Activated naive CD8-positive, alpha-beta T cell treated with anti-CD3 and anti-CD28 coated beads, Interleukin-2, amount 10 ng/mL, durations not matched to agents 7 days and 5 days (primary cell): ENCODE measurements at regions not wholly inside any gene's neighbourhood (a gene's known extent, or its start where the extent isn't known, plus 50 kb on each side); places are given as distances from the start of the nearest gene placed in this dataset.

Experiments
- ATAC-seq: fragments of 150-1000 bp; cut with Tn5 transposase; one replicate; pipeline ENCODE4 v1.10.0; 2021; ENCODE audit warnings: low read depth, moderate library complexity
- POLR2A ChIA-PET: fragments of 350-600 bp; sonication (Branson Sonifier 250); formaldehyde crosslinking; loops from one replicate; lab custom pipeline; 2021; ENCODE audit warnings: antibody characterized with exemption; lab: Charles Lee
- DNase-seq: peaks from one replicate; pipeline ENCODE4 v3.0.0; 2021
- H3K27ac Mint-ChIP-seq: one replicate; pipeline ENCODE4 v1.8.0; 2022; ENCODE audit warnings: mild to moderate bottlenecking, mixed read lengths
- H3K27me3 Mint-ChIP-seq: one replicate; pipeline ENCODE4 v1.8.0; 2022; ENCODE audit warnings: mild to moderate bottlenecking, moderate library complexity, mixed read lengths
- H3K36me3 Mint-ChIP-seq: one replicate; pipeline ENCODE4 v1.8.0; 2021; ENCODE audit warnings: mild to moderate bottlenecking, mixed read lengths
- H3K4me1 Mint-ChIP-seq: one replicate; pipeline ENCODE4 v1.8.0; 2021; ENCODE audit warnings: mixed read lengths
- H3K4me3 Mint-ChIP-seq: one replicate; pipeline ENCODE4 v1.8.0; 2022; ENCODE audit warnings: mild to moderate bottlenecking, moderate library complexity, mixed read lengths
- H3K9me3 Mint-ChIP-seq: one replicate; pipeline ENCODE4 v1.8.0; 2021; ENCODE audit warnings: mixed read lengths

DNA sequence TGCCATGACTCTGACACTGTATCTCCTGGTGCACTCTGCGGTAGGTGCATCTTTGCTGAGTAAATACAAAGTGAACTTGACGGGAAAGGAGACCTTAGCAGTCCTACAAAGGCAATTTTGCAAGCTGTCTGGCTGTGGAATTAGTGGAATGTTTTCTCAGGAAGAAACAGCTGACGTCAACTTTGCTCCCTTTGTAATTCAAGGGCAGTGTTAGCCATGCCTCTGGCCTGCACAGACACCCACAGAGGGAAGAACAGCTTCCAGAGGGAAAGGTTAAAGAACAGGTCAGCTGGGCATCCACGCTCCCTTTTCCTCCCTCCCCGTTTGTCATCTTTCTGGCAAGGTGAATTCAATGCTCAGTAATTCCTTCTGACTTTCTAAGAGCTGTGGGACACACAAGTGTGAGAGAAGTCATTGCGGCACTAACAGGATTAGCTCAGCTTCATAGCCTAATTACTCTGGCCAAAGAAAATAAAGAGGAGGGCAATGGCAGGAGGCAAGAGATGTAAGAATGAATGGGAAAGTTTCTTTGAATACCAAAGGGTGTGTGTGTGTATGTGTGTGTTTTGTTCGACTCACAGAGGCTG is 476.9 kb upstream of the GOT2 start:
- H3K27me3 Mint-ChIP-seq: no peaks in the 10 kb centered on the region
- POLR2A ChIA-PET: no interaction called here
- no peaks in the 10 kb centered on the region for H3K9me3 Mint-ChIP-seq
- ATAC-seq (no peak), DNase-seq (no peak)
- no peak overlapping the region for H3K27ac Mint-ChIP-seq
- H3K4me3 Mint-ChIP-seq: no peak overlapping the region
- H3K36me3 Mint-ChIP-seq: no peaks in the 10 kb centered on the region
- no peaks in the 10 kb centered on the region for H3K4me1 Mint-ChIP-seq

DNA sequence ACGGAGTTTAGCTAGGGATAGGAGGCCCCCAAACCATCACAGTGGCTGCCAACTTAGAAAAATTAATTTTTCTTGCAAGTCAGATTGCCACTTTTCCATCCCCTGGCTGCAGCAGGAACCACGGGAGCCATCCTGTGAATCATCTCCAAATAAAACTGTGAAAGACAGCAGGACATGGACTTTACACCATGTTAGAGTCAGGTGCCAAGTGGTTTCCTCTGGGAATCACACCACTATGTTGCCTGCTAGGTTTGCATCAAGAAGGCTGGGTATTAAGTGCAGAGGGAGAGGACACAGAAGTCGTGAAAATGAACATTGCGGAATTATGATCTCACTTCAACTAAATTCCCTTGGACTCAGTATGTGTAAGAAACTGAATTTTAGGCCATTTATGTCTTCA is 471.3 kb upstream of the GOT2 start:
- POLR2A ChIA-PET: no interaction called here
- no peaks in the 10 kb centered on the region for H3K9me3 Mint-ChIP-seq

DNA sequence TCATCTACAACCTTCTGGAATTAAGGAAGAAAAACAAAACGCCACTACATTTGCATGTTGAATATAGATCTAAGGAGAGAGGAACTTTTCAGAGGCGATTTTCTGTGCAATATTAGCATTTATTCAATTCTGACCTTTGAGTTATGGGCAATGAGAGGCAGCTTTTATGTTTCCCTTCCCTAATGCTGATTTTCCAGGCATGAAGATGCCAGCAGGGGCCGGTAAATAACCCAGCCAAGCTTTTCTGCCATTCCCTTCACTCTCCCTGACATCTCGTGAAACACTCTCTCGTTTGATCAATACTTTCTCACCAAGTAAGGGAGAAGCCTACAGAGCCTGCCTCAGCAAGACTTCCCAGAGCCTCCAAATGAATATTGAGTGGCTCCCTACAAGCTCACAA is 470.5 kb upstream of the GOT2 start:
- H3K27me3 Mint-ChIP-seq: no peaks in the 10 kb centered on the region
- no peak for DNase-seq

More for the DNA sequence above, 471.3 kb upstream of the GOT2 start:
- Mint-ChIP-seq H3K27me3 (no peaks in the 10 kb centered on the region), H3K4me1 (no peaks in the 10 kb centered on the region), H3K27ac (no peak overlapping the region), H3K36me3 (no peaks in the 10 kb centered on the region), H3K4me3 (no peak overlapping the region)
- DNase-seq: no peak
- no peak for ATAC-seq

DNA sequence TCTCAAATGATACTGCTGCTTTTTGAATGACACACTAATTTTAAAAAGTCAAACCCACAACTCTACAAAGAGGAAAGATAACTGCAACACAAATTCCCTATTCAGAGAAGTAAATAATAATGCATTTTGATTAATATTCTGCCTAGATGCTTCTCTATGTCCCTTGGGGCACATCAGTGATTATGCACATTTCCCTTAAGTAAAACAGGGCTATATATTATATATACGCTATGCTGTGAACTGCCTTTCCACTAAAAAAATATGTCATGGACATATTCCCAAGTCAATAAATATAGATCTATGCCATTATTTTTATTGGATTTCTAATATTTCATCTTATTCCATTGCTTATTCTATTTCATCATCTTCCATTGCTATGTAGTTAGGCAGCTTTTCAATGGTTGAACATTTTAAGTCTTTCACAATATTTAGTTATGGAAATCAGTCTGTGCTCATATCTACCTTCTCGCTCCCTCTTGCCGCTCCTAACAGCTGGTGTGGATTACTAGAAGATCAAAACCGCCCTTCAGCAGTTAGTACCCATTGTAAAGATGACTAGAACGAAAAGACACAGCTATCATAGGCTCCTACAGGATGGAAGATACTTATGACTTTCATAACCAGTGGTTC is 468.2 kb upstream of the GOT2 start:
- ATAC-seq: no peak
- Mint-ChIP-seq H3K9me3 (no peaks in the 10 kb centered on the region), H3K4me1 (no peaks in the 10 kb centered on the region), H3K27ac (no peak overlapping the region), H3K4me3 (no peak overlapping the region), H3K36me3 (no peaks in the 10 kb centered on the region), H3K27me3 (no peaks in the 10 kb centered on the region)
- DNase-seq: no peak
- POLR2A ChIA-PET: no interaction called here

More for the DNA sequence above, 470.5 kb upstream of the GOT2 start:
- Mint-ChIP-seq H3K9me3 (no peaks in the 10 kb centered on the region), H3K4me1 (no peaks in the 10 kb centered on the region), H3K4me3 (no peak overlapping the region), H3K36me3 (no peaks in the 10 kb centered on the region), H3K27ac (no peak overlapping the region)
- no peak for ATAC-seq
- POLR2A ChIA-PET: no interaction called here

DNA sequence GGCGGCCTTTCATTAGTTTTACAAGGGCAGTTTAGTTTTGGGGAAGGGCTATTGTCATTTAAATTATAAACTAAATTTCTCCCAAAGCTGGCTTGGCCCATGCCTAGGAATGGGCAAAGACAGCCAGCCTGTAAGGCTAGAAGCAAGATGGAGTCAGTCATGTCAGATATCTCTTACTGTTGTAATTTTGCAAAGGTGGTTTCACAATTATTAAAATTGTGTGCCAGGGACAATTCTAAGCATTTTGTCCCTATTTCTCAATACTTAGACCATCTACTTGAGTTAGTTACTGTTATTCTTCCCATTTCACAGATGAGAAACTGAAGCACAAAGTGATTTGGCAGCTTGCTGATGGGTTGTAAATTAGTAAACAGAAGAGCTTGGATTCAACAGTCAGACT is 467.7 kb upstream of the GOT2 start:
- POLR2A ChIA-PET: no interaction called here
- Mint-ChIP-seq H3K27ac (no peak overlapping the region), H3K36me3 (no peaks in the 10 kb centered on the region), H3K9me3 (no peaks in the 10 kb centered on the region), H3K27me3 (no peaks in the 10 kb centered on the region), H3K4me3 (no peak overlapping the region), H3K4me1 (no peaks in the 10 kb centered on the region)
- DNase-seq: no peak
- no peak for ATAC-seq

DNA sequence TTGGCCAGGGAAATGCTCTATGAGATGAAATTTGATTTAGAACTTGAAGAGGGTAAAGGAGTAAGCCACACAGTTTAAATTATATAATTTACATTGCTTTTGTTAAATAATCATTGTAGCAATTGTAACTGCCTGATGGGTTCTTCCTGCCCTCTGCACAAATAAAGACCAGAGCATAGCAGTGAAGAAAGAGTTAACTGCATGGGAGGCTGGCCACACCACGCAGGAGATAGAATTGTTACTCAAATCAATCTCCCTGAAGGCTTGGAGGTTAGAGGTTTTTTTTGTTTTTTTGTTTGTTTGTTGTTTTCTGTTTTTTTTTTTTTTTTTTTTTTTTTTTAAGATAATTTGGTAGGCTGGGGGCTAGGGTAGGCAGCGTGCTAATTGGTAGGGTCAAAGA is 467.0 kb upstream of the GOT2 start:
- no peak overlapping the region for H3K4me3 Mint-ChIP-seq
- no peak overlapping the region for H3K27ac Mint-ChIP-seq
- DNase-seq (no peak), ATAC-seq (no peak)
- no peaks in the 10 kb centered on the region for H3K36me3 Mint-ChIP-seq
- H3K9me3 Mint-ChIP-seq: no peaks in the 10 kb centered on the region
- H3K4me1 Mint-ChIP-seq: no peaks in the 10 kb centered on the region
- H3K27me3 Mint-ChIP-seq: no peaks in the 10 kb centered on the region
- POLR2A ChIA-PET: no interaction called here

DNA sequence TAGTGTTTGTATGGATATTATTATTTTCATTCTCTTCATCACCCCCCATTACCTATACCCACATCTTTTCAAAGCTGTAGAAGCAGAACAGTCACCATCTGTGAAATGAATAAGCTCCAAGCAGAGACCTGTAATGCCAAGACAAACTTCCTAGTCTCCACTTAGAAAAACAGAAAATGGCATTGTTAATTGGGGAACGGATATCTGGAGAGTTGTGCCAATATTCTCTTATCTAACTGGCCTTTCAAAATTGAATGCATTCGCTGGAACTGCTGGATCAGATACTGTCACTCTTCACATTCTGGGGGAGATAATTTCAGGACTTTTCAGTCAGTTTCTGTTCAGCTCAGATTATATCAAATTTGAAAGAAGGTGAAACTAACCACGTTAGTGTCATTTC is 464.4 kb upstream of the GOT2 start:
- Mint-ChIP-seq H3K36me3 (no peaks in the 10 kb centered on the region), H3K4me1 (no peaks in the 10 kb centered on the region), H3K9me3 (no peaks in the 10 kb centered on the region), H3K27me3 (no peaks in the 10 kb centered on the region), H3K27ac (no peak overlapping the region), H3K4me3 (no peak overlapping the region)
- ATAC-seq: no peak
- POLR2A ChIA-PET: no interaction called here
- DNase-seq: no peak

DNA sequence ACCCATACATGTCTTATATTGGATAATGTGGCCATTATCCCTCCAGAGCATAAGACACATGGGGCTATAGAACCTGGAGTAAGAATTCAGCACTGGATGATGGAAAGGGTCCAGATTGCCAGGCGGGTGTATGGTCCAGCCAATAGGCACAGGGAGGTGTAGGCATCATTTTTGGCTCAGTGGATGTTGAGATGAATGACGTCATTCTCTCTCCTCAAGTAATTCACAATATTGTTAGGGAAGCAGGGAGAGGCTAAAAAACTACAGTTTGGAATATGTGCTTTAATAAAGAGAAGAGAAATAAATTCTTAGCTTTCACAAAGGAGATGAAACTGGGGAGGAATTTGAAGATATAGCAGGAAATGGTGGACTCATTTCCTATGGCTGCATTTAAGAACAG is 461.1 kb upstream of the GOT2 start:
- ATAC-seq: no peak
- Mint-ChIP-seq H3K9me3 (no peaks in the 10 kb centered on the region), H3K27ac (no peak overlapping the region), H3K4me3 (no peak overlapping the region), H3K36me3 (no peaks in the 10 kb centered on the region), H3K27me3 (no peaks in the 10 kb centered on the region), H3K4me1 (no peaks in the 10 kb centered on the region)
- POLR2A ChIA-PET: no interaction called here
- no peak for DNase-seq

DNA sequence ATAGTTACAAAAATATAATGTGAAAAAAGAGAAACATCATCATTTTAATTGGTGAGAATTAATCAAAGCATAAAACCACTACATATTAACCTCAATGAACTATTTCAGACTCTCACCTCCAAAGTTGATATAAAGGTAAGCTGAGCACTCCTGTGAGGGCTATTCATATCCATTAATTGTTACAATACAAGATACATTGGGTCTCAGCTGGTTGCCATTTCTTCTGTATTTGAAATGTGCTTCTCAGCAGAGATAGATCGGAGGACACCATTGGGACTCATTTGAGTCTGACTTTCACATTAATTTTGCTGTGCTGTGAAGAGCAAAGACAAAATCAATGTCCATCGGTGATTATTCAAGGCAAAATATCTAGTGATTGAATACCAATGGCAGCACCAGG is 459.5 kb upstream of the GOT2 start:
- Mint-ChIP-seq H3K27ac (no peak overlapping the region), H3K36me3 (no peaks in the 10 kb centered on the region), H3K27me3 (no peaks in the 10 kb centered on the region), H3K4me1 (no peaks in the 10 kb centered on the region), H3K9me3 (no peaks in the 10 kb centered on the region), H3K4me3 (no peak overlapping the region)
- ATAC-seq (no peak), DNase-seq (no peak)
- POLR2A ChIA-PET: no interaction called here

DNA sequence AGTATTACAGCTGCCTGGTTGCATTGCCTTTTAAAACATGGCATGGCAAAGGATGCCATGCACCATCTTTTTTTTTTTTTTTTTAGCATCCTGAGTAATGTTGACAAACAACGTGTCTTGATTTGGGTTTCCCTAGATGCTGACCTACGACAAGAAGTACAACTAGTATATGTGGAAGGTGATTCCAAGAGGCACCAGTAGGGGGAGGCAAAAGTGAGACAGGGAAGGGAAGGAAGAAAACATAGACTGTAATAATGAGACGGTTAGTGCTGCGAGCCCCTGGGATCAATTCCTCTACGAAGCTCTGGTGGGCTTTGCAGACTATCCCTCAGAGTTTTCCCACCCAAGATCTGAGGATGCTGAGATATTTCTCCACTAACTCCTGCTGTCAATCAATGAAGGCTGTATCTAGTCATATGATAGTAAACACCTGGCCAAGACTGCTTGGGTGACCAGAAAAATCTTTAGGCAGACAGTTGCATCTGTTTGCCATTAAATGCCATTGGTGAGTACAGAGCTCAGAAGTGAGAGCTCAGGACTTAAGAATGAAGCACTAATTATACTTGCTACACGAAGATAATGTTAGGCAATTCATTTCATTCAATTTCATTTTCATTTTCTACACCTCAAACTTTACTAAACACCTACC is 458.6 kb upstream of the GOT2 start:
- no peak overlapping the region for H3K27ac Mint-ChIP-seq
- H3K27me3 Mint-ChIP-seq: no peaks in the 10 kb centered on the region
- DNase-seq (no peak), ATAC-seq (no peak)
- no peaks in the 10 kb centered on the region for H3K36me3 Mint-ChIP-seq
- H3K4me3 Mint-ChIP-seq: no peak overlapping the region
- H3K4me1 Mint-ChIP-seq: no peaks in the 10 kb centered on the region
- H3K9me3 Mint-ChIP-seq: no peaks in the 10 kb centered on the region
- POLR2A ChIA-PET: no interaction called here

DNA sequence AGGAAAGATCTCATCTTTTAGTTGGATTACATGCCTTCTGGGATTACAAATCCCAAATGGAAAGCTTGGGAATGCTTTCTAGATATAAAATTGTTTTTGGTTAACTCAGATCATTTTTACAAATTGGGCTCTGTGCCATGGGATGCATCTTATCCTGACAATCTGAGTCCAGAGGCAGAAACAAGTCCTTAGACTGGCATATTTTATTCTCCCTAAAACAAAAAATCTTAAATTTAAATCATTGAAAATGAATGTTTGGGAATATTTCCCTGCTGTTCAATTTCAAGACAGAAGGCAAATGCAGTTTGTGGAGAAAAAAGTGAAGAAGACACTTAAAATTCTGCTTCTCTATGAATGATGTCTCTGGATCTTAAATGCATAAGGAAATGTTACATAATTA is 456.6 kb upstream of the GOT2 start:
- H3K4me3 Mint-ChIP-seq: no peak overlapping the region
- no peak overlapping the region for H3K27ac Mint-ChIP-seq
- POLR2A ChIA-PET: no interaction called here
- no peaks in the 10 kb centered on the region for H3K9me3 Mint-ChIP-seq
- H3K27me3 Mint-ChIP-seq: no peaks in the 10 kb centered on the region
- ATAC-seq (no peak), DNase-seq (no peak)
- H3K36me3 Mint-ChIP-seq: no peaks in the 10 kb centered on the region
- H3K4me1 Mint-ChIP-seq: no peaks in the 10 kb centered on the region

DNA sequence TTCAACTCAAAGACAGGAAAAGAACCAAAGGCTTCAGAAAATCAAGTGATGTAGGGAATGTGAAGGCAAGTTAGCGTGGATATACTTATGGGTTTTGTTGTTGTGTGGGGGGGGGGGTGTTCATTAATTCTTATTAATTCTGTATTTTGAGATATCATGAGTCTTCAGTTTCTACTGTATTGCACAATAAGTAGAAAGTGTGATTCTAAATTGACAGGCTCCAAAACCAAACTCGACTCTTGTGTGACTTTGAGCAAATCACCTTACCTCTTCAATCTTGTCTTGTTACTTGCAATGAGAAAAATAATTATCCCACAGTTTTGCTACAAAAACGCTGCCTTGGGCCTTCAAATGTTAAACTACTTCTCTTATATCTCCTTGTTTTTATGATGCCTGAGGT is 453.9 kb upstream of the GOT2 start:
- Mint-ChIP-seq H3K4me3 (no peak overlapping the region), H3K27ac (no peak overlapping the region), H3K4me1 (no peaks in the 10 kb centered on the region), H3K36me3 (no peaks in the 10 kb centered on the region), H3K9me3 (no peaks in the 10 kb centered on the region), H3K27me3 (no peaks in the 10 kb centered on the region)
- ATAC-seq (no peak), DNase-seq (no peak)
- POLR2A ChIA-PET: no interaction called here

DNA sequence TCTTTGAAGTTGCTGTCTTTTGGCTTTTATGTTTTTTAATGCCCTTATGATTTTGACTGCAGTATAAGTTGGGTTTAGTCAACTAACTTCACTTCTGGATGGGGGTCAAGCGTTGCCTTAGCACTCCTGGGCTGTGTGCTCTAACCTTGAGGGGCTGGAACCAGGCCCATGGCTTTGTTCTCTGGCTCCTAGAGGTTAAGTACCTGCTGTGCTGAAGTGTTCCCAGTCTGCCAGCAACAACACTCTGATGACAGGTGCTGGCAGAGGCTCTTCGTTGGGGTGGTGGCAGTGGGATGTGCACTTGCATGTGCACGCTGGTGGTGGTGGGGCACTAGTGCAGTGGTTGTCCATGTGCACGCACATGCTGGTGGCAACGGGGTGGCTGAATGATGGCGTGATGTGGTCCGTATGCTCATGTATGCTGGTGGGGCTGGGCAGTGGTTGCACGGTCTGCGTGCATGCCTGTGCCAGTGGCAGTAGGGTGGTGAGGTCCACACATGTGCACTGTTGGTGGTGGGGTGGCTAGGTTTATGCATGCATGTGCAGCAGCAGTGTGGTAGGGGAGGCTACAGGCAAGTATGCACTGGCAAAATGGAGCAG is 447.8 kb upstream of the GOT2 start:
- POLR2A ChIA-PET: no interaction called here
- no peak for ATAC-seq
- H3K27me3 Mint-ChIP-seq: no peaks in the 10 kb centered on the region

DNA sequence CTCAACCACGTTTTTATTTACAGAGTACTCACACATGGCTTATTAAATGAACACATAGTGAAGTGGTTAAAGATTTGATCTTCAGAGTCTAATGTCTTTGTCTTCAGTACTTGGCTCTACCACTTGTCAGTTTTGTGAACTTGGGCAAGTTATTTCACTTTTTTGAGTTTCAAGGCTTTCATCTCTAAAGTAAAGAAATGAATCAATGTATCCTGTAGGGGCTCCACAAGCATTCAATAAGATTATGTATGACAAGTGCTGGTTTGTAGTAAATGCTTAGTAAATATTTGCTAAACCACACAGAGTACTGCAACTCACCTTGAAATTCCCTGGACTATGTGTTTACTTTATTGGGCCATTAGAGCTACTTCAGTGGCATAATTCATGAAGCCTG is 446.0 kb upstream of the GOT2 start:
- no peak for DNase-seq
- POLR2A ChIA-PET: no interaction called here
- no peaks in the 10 kb centered on the region for H3K27me3 Mint-ChIP-seq
- no peaks in the 10 kb centered on the region for H3K9me3 Mint-ChIP-seq
- no peak for ATAC-seq
- H3K27ac Mint-ChIP-seq: no peak overlapping the region
- no peaks in the 10 kb centered on the region for H3K4me1 Mint-ChIP-seq
- H3K36me3 Mint-ChIP-seq: no peaks in the 10 kb centered on the region
- no peak overlapping the region for H3K4me3 Mint-ChIP-seq

More for the DNA sequence above, 447.8 kb upstream of the GOT2 start:
- DNase-seq: no peak
- Mint-ChIP-seq H3K4me3 (no peak overlapping the region), H3K27ac (no peak overlapping the region), H3K4me1 (no peaks in the 10 kb centered on the region), H3K36me3 (no peaks in the 10 kb centered on the region), H3K9me3 (no peaks in the 10 kb centered on the region)
